ENCODE measurements at regions not wholly inside any gene's neighbourhood (a gene's known extent, or its start where the extent isn't known, plus 50 kb on each side); places are given as distances from the start of the nearest gene placed in this dataset.
"Not testable (repeated sequence)": the region's sequence is repeated elsewhere in the genome, so short reads cannot be mapped to it uniquely, and the experiment has no call there.

GRCh38 chr15:94864600-94864999 lies 633.2 kb downstream of the MCTP2 start:
- Mint-ChIP-seq H3K4me3 (ENCODE audit: unreplicated experiment) (no peak overlapping the region), H3K27ac (ENCODE audit: low read depth, unreplicated experiment) (no peak overlapping the region), H3K27me3 (ENCODE audit: insufficient read depth, unreplicated experiment) (no peaks in the 10 kb centered on the region), H3K9me3 (ENCODE audit: unreplicated experiment) (peaks cover 15% of the 10 kb centered on the region), H3K4me1 (ENCODE audit: insufficient read depth, unreplicated experiment) (no peaks in the 10 kb centered on the region), H3K36me3 (ENCODE audit: insufficient read depth, unreplicated experiment) (peaks cover 7% of the 10 kb centered on the region)
- intact Hi-C loops (cut with micrococcal nuclease) = no loop called here
- no TSS peak for BruUV-seq (replicated peaks)
- ChIA-PET CTCF (no interaction called here), POLR2A (no interaction called here)
- TF ChIP-seq, protein P1, sequence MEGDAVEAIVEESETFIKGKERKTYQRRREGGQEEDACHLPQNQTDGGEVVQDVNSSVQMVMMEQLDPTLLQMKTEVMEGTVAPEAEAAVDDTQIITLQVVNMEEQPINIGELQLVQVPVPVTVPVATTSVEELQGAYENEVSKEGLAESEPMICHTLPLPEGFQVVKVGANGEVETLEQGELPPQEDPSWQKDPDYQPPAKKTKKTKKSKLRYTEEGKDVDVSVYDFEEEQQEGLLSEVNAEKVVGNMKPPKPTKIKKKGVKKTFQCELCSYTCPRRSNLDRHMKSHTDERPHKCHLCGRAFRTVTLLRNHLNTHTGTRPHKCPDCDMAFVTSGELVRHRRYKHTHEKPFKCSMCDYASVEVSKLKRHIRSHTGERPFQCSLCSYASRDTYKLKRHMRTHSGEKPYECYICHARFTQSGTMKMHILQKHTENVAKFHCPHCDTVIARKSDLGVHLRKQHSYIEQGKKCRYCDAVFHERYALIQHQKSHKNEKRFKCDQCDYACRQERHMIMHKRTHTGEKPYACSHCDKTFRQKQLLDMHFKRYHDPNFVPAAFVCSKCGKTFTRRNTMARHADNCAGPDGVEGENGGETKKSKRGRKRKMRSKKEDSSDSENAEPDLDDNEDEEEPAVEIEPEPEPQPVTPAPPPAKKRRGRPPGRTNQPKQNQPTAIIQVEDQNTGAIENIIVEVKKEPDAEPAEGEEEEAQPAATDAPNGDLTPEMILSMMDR (IDR thresholded peaks at IDR 0.05; ENCODE audit: unreplicated experiment) = no peak
- DNase-seq (ENCODE audit: unreplicated experiment) = no peak

- CTCF ChIA-PET; intact Hi-C loops (cut with micrococcal nuclease); H3K9me3 Mint-ChIP-seq (ENCODE audit: unreplicated experiment): not testable (repeated sequence)
Observed at GRCh38 chr15:94868265-94868664, 636.9 kb downstream of the MCTP2 start.

GRCh38 chr15:94875550-94875949 lies 644.2 kb downstream of the MCTP2 start:
- intact Hi-C loops (cut with micrococcal nuclease) = no loop called here
- no peaks in the 10 kb centered on the region for H3K36me3 Mint-ChIP-seq (ENCODE audit: insufficient read depth, unreplicated experiment)
- no peak overlapping the region for H3K4me3 Mint-ChIP-seq (ENCODE audit: unreplicated experiment)
- no peaks in the 10 kb centered on the region for H3K27me3 Mint-ChIP-seq (ENCODE audit: insufficient read depth, unreplicated experiment)
- BruUV-seq (replicated peaks) = no TSS peak
- no peaks in the 10 kb centered on the region for H3K4me1 Mint-ChIP-seq (ENCODE audit: insufficient read depth, unreplicated experiment)
- H3K27ac Mint-ChIP-seq (ENCODE audit: low read depth, unreplicated experiment) = no peak overlapping the region
- TF ChIP-seq, protein P1 (IDR thresholded peaks at IDR 0.05; ENCODE audit: unreplicated experiment) = no peak
- no peaks in the 10 kb centered on the region for H3K9me3 Mint-ChIP-seq (ENCODE audit: unreplicated experiment)
- CTCF ChIA-PET = no interaction called here
- DNase-seq (ENCODE audit: unreplicated experiment) = no peak
- POLR2A ChIA-PET = no interaction called here

More at GRCh38 chr15:94868265-94868664, 636.9 kb downstream of the MCTP2 start:
- H3K4me3 Mint-ChIP-seq (ENCODE audit: unreplicated experiment); H3K36me3 Mint-ChIP-seq (ENCODE audit: insufficient read depth, unreplicated experiment); H3K27me3 Mint-ChIP-seq (ENCODE audit: insufficient read depth, unreplicated experiment); POLR2A ChIA-PET; H3K4me1 Mint-ChIP-seq (ENCODE audit: insufficient read depth, unreplicated experiment); H3K27ac Mint-ChIP-seq (ENCODE audit: low read depth, unreplicated experiment); BruUV-seq (replicated peaks); DNase-seq (ENCODE audit: unreplicated experiment): not testable (repeated sequence)

GRCh38 chr15:94877833-94878232 lies 646.5 kb downstream of the MCTP2 start:
- no peak for DNase-seq (ENCODE audit: unreplicated experiment)
- ChIA-PET POLR2A (no interaction called here), CTCF (no interaction called here)
- no TSS peak for BruUV-seq (replicated peaks)
- Mint-ChIP-seq H3K27me3 (ENCODE audit: insufficient read depth, unreplicated experiment) (no peaks in the 10 kb centered on the region), H3K27ac (ENCODE audit: low read depth, unreplicated experiment) (no peak overlapping the region), H3K4me3 (ENCODE audit: unreplicated experiment) (no peak overlapping the region), H3K36me3 (ENCODE audit: insufficient read depth, unreplicated experiment) (peaks cover 5% of the 10 kb centered on the region), H3K4me1 (ENCODE audit: insufficient read depth, unreplicated experiment) (no peaks in the 10 kb centered on the region), H3K9me3 (ENCODE audit: unreplicated experiment) (no peaks in the 10 kb centered on the region)
- intact Hi-C loops (cut with micrococcal nuclease) = no loop called here
- TF ChIP-seq, protein P1 (IDR thresholded peaks at IDR 0.05; ENCODE audit: unreplicated experiment) = no peak

DNA sequence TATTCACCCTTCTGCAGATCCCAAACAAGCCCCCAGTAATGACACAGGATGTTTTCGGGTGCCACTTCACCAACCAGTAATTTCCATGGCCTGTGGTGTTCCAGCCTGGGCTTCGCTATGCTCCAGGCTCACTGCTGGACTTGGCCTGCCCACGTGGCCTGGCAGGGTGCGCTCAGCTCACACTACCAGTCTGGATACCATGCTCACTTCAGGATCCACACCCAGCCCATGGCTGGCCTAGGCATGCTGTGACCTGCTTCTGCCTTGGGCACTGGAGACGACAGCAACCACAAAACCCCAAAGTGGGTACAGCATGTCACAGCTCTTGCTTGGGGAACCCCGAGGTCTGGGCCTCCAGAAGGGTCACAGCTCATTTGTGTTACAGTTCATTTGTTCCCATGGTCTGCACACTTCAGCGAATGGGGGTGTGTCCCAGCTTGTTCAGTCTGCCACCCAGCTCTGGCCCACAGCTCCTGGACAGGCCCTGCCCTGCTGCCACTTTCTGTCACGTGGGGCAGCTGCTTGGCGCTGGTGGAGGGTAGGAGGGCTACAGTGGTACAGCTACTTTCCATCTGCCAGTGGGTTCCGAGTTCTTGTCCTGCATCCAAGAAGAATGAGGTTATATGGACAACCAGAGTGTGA lies 650.8 kb downstream of the MCTP2 start:
- TF ChIP-seq, protein P1 (IDR thresholded peaks at IDR 0.05; ENCODE audit: unreplicated experiment) = no peak
- peak; percentile 59 for DNase-seq (ENCODE audit: unreplicated experiment)
- intact Hi-C loops (cut with micrococcal nuclease) = no loop called here

More for the DNA sequence above, 650.8 kb downstream of the MCTP2 start:
- BruUV-seq (replicated peaks) = no TSS peak
- no peaks in the 10 kb centered on the region for H3K27me3 Mint-ChIP-seq (ENCODE audit: insufficient read depth, unreplicated experiment)
- H3K36me3 Mint-ChIP-seq (ENCODE audit: insufficient read depth, unreplicated experiment) = peaks cover 5% of the 10 kb centered on the region
- ChIA-PET CTCF (interaction anchor here (0.6 kb wide), 1 partner anchor 1356 kb away, joined by 3 read pairs; no protein-coding TSS in a partner anchor), POLR2A (no interaction called here)
- no peaks in the 10 kb centered on the region for H3K4me1 Mint-ChIP-seq (ENCODE audit: insufficient read depth, unreplicated experiment)
- peaks cover 16% of the 10 kb centered on the region for H3K9me3 Mint-ChIP-seq (ENCODE audit: unreplicated experiment)
- no peak overlapping the region for H3K27ac Mint-ChIP-seq (ENCODE audit: low read depth, unreplicated experiment)
- no peak overlapping the region for H3K4me3 Mint-ChIP-seq (ENCODE audit: unreplicated experiment)

All from MCF 10A (cell line).